Endothelial cell of umbilical vein (primary cell): ENCODE measurements at regions not wholly inside any gene's neighbourhood (a gene's known extent, or its start where the extent isn't known, plus 50 kb on each side); places are given as distances from the start of the nearest gene placed in this dataset.

ENCODE experiments used
- BruUV-seq: library from RNA; stranded (reverse); fragments of 400-500 nt; replicated peaks from 2 replicates; lab custom pipeline; 2021; lab: Mats Ljungman, UMichigan
- CTCF ChIA-PET: fragments of 300-600, 350-600 bp; sonication (Branson Sonifier 250); formaldehyde crosslinking; loops from one replicate; lab custom pipeline; 2021; ENCODE audit warnings: antibody characterized with exemption, inconsistent platforms; lab: Charles Lee
- POLR2A ChIA-PET: fragments of 300-600, 350-600 bp; sonication (Branson Sonifier 250); formaldehyde crosslinking; loops from one replicate; lab custom pipeline; 2021; ENCODE audit warnings: antibody characterized with exemption, inconsistent platforms; lab: Charles Lee
- DNase-seq: peaks from one replicate; pipeline ENCODE4 v3.0.0-alpha.2; 2011; ENCODE audit warnings: low read depth, low spot score
- FAIRE-seq: peaks from 2 replicates; lab custom pipeline; 2011; peaks lifted over from hg19 to GRCh38; lab: Jason Lieb, UNC
- H2AFZ ChIP-seq: 2 replicates; pipeline ENCODE4 v1.6.0; 2012; ENCODE audit warnings: low read depth, low read length, control low read depth, inconsistent platforms
- H3K27ac ChIP-seq: 2 replicates; pipeline ENCODE4 v1.5.1; 2011; ENCODE audit warnings: low read depth, mild to moderate bottlenecking, control low read depth, low read length, moderate library complexity; ENCODE audit not compliant: insufficient read depth
- H3K27me3 ChIP-seq, 2 experiments: 2 replicates each; pipeline versions ENCODE4 v1.6.0 to v1.6.1; 2011; ENCODE audit warnings: low read length in 2 of 2, mixed read lengths in 1 of 2; ENCODE audit not compliant: control insufficient read depth in 2 of 2, insufficient read depth in 2 of 2
- H3K36me3 ChIP-seq, 2 experiments: 2 replicates in 1 of 2; 3 replicates in 1 of 2; pipeline ENCODE4 v1.5.1; 2011; ENCODE audit warnings: low read length in 2 of 2, mild to moderate bottlenecking in 1 of 2, moderate library complexity in 1 of 2; ENCODE audit not compliant: control insufficient read depth in 2 of 2, insufficient read depth in 2 of 2; ENCODE audit errors: extremely low read depth in 1 of 2
- H3K4me1 ChIP-seq: 3 replicates; pipeline ENCODE4 v1.5.1; 2011; ENCODE audit warnings: mild to moderate bottlenecking, low read length; ENCODE audit not compliant: control insufficient read depth, insufficient read depth; ENCODE audit errors: extremely low read depth
- H3K4me2 ChIP-seq: 2 replicates; pipeline ENCODE4 v1.6.1; 2011; ENCODE audit warnings: low read length, control low read depth, mixed read lengths; ENCODE audit not compliant: insufficient read depth
- H3K4me3 ChIP-seq, 3 experiments: fragments of 200-600 bp in 1 of 3; sonication (generic), shearing (Covaris generic) in 1 of 3; replicated peaks in 1 of 3; 2 replicates each; pipeline ENCODE4 v1.5.1; 2011 to 2016; ENCODE audit warnings: control low read depth in 3 of 3, low read length in 3 of 3, mild to moderate bottlenecking in 2 of 3, inconsistent platforms in 1 of 3, low read depth in 1 of 3, moderate library complexity in 1 of 3; ENCODE audit not compliant: insufficient read depth in 1 of 3
- H3K79me2 ChIP-seq: 2 replicates; pipeline ENCODE4 v1.6.0; 2012; ENCODE audit warnings: low read length, inconsistent platforms; ENCODE audit not compliant: control insufficient read depth, insufficient read depth
- H3K9ac ChIP-seq: replicated peaks from 2 replicates; pipeline ENCODE3; 2011; ENCODE audit warnings: low read length, control low read depth; ENCODE audit not compliant: insufficient read depth; ENCODE audit errors: extremely low read depth
- H3K9me1 ChIP-seq: replicated peaks from 3 replicates; pipeline ENCODE4 v1.6.0; 2011; ENCODE audit warnings: mild to moderate bottlenecking, low read length; ENCODE audit not compliant: control insufficient read depth, insufficient read depth; ENCODE audit errors: extremely low read depth
- H3K9me3 ChIP-seq: replicated peaks from 2 replicates; pipeline ENCODE4 v1.5.1; 2012; ENCODE audit warnings: low read length, inconsistent platforms; ENCODE audit not compliant: control insufficient read depth, insufficient read depth
- H4K20me1 ChIP-seq: replicated peaks from 2 replicates; pipeline ENCODE3; 2011; ENCODE audit warnings: mild to moderate bottlenecking, low read length; ENCODE audit not compliant: control insufficient read depth, insufficient read depth; ENCODE audit errors: extremely low read depth
- CTCF ChIP-seq, 2 donors: IDR thresholded peaks; 1 replicate in 1 of 2; 2 replicates in 1 of 2; pipeline ENCODE4 v1.5.1; 2011; ENCODE audit warnings: low read length in 2 of 2, mild to moderate bottlenecking in 2 of 2, moderate library complexity in 2 of 2, control low read depth in 1 of 2, inconsistent platforms in 1 of 2, low read depth in 1 of 2; ENCODE audit not compliant: insufficient read depth in 1 of 2; ENCODE audit errors: extremely low read depth in 1 of 2
- GATA2 ChIP-seq: IDR thresholded peaks from 2 replicates; pipeline ENCODE4 v1.7.0; 2011; ENCODE audit warnings: low read depth, mild to moderate bottlenecking, moderate library complexity, mixed read lengths, low read length; ENCODE audit not compliant: insufficient read length, insufficient read depth
- MYC ChIP-seq: IDR thresholded peaks from one replicate; pipeline ENCODE4 v1.6.1; 2011; ENCODE audit warnings: mild to moderate bottlenecking, low read depth, low read length
- POLR2A ChIP-seq: IDR thresholded peaks from 2 replicates; pipeline ENCODE4 v1.6.1; 2012; ENCODE audit warnings: low read depth, mild to moderate bottlenecking, control low read depth, low read length
- dilution Hi-C: fragments of 300-500 bp; cut with MboI; formaldehyde crosslinking; loops from one replicate; pipeline ENCODE4 v1.15.0; 2019; ENCODE audit warnings: low sequenced_read_pairs; ENCODE audit not compliant: extremely low pct_ligation_motif_present
- intact Hi-C: fragments of 100-400 bp; cut with micrococcal nuclease; formaldehyde crosslinking; loops from one replicate; pipeline ENCODE4 v1.10.0; 2022

GRCh38 chr14:89615421-89615820, 198.4 kb upstream of the FOXN3 start:
- intact Hi-C loops (loop anchor here (5.0 kb wide), 3 partner anchors 157 to 313 kb away; no protein-coding TSS in a partner anchor), dilution Hi-C loops (no loop called here)
- Histone ChIP-seq H4K20me1 (no peaks in the 10 kb centered on the region), H3K9me3 (no peaks in the 10 kb centered on the region), H3K9ac (peak overlapping the region; percentile 29), H3K4me2 (peak overlapping the region; percentile 93), H3K79me2 (peaks cover 13% of the 10 kb centered on the region), H3K4me3 (peak overlapping the region in 2 of 3 experiments; percentile 3 to 52), H3K9me1 (no peaks in the 10 kb centered on the region), H3K4me1 (peaks cover 28% of the 10 kb centered on the region), H2AFZ (peak overlapping the region; percentile 17), H3K36me3 (no peaks in the 10 kb centered on the region), H3K27me3 (no peaks in the 10 kb centered on the region), H3K27ac (peak overlapping the region; percentile 19)
- BruUV-seq = no TSS peak
- DNase-seq (peak; percentile 74), FAIRE-seq (peak; percentile 95)
- TF ChIP-seq GATA2 = peak; percentile 64
- TF ChIP-seq CTCF (IDR thresholded peaks at IDR 0.05; ENCODE audit: extremely low read depth in 1 of 2, insufficient read depth in 1 of 2, low read depth in 1 of 2, low read length in 2 of 2) = no peak
- POLR2A ChIA-PET = interaction anchor here (0.6 kb wide), 1 partner anchor 79 kb away, joined by 3 read pairs; no protein-coding TSS in a partner anchor
- CTCF ChIA-PET = interaction anchor here (0.6 to 1.3 kb wide), 5 partner anchors 12 to 1447 kb away, joined by 3 to 5 read pairs (median 3); no protein-coding TSS in a partner anchor

- ChIA-PET POLR2A (no interaction called here), CTCF (no interaction called here)
- TF ChIP-seq POLR2A (no peak), MYC (no peak), GATA2 (no peak)
- Histone ChIP-seq H3K4me3 (no peak overlapping the region), H2AFZ (no peak overlapping the region), H3K36me3 (no peaks in the 10 kb centered on the region), H4K20me1 (no peaks in the 10 kb centered on the region), H3K9me3 (no peaks in the 10 kb centered on the region), H3K9me1 (no peaks in the 10 kb centered on the region), H3K27ac (no peak overlapping the region), H3K4me2 (no peak overlapping the region), H3K4me1 (peaks cover 28% of the 10 kb centered on the region), H3K9ac (no peak overlapping the region), H3K79me2 (peaks cover 13% of the 10 kb centered on the region), H3K27me3 (no peaks in the 10 kb centered on the region)
- dilution Hi-C loops (no loop called here), intact Hi-C loops (no loop called here)
- FAIRE-seq = no peak
- DNase-seq = no peak
- BruUV-seq = no TSS peak
Observed at GRCh38 chr14:89614009-89614691, 197.1 kb upstream of the FOXN3 start.
